Colon (tissue), 2 donors: ENCODE measurements at regions not wholly inside any gene's neighbourhood (a gene's known extent, or its start where the extent isn't known, plus 50 kb on each side); places are given as distances from the start of the nearest gene placed in this dataset.

Source experiments
- FAIRE-seq: peaks from 2 replicates; lab custom pipeline; 2012; peaks lifted over from hg19 to GRCh38; lab: Jason Lieb, UNC
- donor health status: control.
- donor health status: control.

DNA sequence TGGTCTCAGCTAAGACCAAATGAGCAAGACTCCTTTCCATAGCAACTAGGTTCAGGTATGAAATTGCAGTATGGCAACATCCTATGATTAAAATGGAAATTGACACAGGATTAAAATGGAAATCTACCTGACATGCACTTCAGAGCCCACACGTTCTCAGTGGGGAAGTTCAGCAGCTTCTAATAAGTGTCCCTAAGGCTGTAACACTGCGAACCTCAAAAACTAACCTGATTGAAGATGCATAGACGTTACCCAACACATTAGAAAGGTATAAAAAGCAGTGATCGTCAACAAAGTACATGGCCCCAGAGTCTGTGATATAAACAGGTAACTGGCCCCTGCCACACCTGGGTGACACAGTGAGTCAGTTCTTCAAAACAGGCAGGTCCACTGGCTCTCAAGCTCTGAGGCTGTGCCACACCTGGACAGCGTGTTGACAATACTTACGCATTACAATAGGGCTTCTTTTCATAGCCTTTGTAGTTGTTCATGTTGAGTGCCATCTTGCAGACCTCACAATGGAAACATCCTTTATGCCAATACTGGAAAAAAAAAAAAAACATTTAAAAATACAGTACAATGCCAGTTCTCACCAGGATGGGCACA, 274.9 kb upstream of the NEBL start:
- no peak for FAIRE-seq

DNA sequence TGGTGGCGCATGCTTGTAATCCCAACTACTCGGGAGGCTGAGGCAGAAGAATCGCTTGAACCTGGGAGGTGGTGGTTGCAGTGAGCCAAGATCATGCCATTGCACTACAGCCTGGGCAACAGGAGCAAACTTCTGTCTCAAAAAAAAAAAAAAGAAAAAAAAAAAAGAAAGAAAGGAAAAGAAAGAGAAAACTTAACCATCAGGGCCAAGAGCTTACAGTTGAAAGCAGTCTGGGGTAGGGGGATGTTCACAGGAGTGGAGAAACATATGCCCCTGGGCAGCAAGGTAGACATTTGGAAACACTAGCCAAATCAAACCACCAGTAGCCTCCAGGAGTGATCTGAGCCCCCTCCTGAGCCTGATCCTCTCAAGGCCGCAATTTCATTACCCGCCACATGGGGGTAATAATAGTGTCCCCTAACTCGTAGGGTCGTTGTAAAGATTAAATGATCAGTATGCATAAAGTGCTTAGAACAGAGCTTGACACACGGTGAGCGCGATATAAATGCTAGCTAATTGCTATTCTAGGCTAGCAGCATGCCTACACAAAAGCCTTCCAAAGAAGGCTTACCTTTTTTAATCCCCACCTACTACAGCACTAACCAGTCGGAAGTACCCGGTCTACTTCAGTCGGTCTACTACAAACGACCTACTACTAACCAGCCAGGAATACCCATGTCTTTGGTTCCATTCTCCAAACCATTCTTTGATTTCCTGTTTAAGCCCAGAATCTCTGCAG, 274.3 kb upstream of the NEBL start:
- FAIRE-seq, result no peak

DNA sequence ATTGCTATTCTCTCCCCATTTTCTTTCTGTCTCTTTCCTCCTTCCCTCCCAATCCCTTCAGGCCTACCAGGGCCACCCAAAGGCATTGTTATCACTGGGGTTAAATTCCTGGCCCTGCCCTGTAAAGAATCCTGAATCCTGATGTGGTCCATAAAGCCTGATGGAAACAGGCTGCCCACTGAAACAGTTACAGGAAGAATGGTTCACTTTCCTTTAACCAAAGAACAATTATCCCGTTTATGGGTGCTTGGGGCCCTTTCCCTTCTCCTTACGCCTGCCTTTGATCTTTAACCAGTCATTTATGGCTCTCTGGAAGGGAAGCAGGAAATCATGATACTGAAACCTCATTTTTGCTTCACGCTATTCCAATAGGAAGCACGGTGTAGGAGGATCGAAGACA, 273.1 kb upstream of the NEBL start:
- no peak for FAIRE-seq

DNA sequence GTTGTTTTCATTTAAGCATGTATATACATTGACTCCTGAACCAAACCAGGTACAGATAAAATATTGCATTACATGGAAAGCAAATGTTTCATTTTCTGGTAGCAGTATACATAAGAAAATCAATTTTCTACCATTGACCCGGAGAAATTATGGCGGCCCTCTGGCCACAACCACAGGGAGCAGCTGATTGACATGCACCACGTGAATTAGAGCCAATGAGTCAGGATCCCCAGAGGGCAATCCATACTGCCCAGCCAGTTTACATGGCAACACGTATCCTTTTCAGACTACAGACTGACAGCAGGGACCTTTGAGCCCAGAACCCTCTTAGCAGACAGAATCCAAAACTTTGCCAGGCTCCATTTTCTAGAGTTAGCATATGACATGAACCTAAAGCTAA, 272.2 kb upstream of the NEBL start:
- FAIRE-seq, result no peak

DNA sequence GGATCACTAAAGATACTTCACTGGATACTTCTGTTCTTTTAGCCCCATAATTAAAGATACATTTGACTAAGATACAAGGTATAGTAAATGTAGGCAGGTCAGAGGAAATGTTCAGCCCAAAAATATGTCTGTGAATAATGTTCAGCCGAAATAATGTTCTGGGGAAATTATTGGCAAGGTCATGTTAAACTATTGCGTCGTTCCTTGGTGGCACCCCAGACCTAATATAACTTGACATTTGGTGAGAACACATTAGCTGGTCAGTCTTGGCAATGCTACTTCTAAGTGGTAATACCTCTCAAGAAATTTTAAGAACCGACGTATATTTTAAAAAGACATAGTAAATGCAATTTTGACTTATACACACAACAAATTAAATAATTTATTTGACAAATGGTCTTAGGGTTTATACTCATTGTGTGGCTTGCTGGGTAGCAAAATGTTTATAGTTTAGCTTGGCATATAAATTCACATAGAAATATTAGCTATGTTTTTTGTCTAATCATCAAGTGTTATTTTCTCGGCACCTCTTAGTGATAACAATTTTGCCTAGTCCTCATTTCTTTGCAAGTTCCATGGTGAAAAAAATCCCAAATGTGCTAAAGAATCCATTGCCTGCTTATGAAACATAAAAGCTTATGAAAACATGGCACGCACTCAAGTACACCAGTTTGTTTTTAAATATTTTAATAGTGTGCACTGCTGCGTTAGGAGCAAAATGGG, 270.3 kb upstream of the NEBL start:
- FAIRE-seq, result no peak

DNA sequence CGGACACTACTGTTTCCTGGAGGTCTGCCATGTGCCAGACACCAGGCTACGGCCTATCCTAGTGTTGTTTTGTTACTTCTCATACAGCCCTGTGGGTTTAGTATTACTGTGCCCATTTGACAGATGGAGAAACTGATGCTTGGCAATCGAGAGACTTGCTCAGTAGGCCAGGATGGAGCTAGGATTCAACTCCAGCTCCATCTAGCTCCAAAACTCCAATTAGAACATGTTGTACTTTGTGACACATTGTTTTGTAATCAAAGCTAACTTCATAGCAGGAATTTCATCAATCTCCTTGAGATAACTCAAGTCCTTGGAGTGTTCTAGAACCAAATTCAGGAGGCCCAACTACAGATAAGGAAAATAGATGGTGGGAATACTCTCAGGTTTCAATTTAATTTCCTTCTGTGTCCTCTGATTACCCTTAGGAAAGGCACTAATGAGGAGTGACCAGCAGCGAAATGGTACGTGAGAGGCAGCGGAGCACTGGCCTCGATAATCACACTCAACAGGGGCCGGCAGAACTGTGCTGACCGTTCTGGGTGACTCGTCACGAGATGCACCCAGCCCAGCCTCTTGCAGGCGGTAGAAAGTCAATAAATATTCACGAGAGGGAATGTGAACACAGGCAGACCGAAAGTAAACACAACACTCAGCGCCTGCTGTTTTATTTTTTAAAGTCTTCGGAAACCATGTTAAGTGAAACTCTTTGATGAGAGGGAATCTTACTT, 269.6 kb upstream of the NEBL start:
- FAIRE-seq, result no peak

DNA sequence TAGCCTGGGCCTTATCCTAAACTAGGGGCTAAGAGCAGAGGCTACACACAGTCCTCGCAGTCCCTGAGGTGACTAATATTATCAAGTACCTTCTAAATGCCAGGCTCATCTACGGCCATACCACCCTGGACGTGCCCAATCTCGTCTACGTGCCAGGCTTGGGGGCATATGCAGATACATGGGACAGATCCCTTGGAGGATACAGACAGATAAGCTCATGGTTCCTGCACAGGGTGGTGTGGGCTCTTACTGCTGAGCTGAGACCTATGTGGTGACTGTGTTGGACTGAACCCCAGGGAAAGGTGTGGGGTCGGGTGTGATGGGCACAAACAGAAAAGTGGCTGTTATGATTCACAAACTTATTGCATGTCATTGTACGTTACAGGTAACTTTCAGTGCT, 268.4 kb upstream of the NEBL start:
- no peak for FAIRE-seq

DNA sequence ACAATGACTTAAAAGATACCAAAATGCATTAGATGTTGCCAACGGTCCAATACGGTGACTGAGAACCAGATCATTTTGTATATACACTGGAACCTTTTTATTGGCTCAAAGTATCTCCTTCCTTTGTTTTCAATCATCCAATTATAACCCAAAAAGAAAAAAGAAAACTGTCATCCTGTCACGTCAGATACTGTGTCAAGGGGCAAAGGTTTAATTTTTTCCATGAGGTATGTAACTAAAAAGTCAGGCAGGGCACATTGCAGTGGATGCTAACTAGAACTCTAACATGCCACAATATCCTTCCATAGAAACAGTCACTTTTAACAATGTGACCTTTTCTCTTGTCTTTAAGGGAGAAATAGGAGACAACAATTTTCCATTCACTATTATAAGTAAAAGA, 267.6 kb upstream of the NEBL start:
- FAIRE-seq, result no peak

DNA sequence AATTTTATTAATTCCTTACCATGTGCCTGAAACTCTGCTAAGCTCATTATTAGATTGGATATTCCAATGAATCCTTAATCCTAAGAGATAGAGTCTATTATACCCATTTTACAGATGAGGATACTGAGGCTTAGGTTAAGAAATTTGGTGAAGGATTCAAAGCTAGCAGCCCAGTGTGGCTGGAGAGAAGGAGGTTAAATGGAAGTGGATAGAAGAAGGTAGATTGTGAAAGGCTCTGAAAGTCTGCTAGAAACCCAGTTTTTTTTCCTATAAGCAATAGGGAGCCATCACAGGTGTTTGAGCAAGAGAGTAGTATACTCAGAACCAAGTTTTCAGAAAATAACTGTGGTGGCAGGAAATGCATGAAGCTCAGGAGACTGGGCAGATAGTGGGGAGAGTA, 265.8 kb upstream of the NEBL start:
- no peak for FAIRE-seq

DNA sequence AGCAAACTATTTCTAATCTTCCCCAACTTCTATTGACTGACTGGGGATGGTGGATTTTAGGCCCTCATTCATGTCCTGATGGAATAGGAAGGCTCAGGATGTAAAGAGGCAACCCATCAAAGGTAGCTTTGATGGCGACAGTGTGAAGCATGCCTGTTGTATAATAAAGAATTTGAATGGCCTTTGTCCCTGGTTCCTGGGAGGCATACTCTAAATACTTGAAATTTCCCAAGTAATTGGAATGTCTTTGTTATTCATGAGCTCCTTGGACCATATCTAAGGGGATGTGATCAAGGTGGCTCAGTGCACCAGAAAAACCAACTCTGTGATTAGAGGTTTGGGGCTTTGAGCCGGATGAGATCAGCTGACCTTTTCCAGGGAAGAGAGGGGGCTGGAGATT, 264.5 kb upstream of the NEBL start:
- no peak for FAIRE-seq

DNA sequence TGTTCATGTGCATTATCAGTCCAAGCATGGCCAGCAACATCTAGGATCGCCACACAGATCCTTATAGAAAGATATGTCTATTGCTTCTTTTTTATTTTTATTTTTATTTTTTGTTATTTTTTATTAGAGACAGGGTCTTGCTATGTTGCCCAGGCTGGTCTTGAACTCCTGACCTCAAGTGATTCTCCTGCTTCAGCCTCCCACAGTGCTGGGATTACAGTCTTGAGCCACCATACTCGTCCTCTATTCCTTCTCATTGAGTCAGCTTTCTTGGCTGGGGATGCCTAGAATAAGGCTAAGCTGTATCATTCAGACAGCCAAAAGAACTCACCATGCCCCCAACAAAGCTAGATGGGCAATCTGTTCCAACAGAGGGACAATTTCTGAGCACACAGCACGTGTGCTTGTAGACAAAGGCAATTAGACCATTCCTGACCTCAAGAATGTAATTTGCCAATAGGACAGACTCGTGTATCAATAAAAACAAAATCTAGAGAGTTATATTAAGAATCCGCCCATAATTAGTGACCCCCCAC, 264.0 kb upstream of the NEBL start:
- FAIRE-seq, result no peak

DNA sequence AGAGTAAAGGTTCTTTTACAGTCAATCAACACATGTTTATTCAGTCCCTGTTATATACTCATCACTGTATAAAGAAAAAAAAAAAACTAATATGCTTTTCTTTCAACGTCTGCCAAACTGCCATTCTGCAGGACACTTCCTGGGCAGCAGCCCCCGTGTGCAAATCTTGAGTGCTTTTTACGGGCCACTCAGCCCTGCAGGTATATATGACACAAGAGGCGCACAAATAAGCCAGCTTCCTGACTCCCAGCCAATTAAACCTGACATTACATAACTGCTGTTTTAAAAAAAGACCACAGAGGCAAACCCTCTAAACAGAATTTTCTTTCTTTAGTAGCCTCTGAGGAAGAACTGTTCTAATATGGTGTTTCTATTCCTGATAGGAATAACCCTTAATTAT, 263.0 kb upstream of the NEBL start:
- no peak for FAIRE-seq

DNA sequence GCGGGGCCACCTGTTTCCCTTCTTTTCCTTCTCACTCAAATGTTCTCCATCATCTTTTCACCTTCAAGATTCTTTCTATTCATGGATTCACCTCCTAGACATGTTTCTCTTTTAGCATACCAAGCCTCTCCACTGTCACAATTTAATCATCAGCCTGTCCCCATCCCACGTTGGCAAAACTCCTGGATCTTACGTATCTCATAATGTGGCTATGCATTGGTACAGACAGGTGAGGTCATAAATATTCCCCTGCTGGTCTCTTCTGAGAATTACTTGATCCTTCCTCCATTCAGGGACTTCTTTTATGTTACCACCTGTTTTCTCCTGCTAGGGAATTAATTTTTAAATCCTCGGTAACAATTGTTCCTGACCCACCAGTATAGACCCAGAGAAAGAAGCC, 262.6 kb upstream of the NEBL start:
- FAIRE-seq, result no peak

DNA sequence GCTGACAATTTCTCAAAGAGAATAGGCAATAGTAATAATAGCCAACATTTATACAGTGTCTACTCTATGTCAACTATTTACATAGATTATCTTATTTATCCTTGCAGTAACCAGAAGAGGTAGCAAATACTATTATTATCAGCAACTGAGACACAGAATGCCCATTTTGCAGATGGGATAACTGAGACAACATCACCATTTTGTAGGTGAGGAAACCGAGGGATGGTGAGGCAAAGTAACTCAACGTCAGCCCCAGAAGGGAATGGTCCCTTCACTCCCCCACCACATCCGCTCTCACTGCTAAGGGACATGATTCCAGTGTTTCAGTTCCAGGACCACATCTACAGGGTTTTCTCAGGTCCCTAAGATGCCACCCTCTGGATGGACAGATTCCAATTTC, 261.2 kb upstream of the NEBL start:
- no peak for FAIRE-seq

DNA sequence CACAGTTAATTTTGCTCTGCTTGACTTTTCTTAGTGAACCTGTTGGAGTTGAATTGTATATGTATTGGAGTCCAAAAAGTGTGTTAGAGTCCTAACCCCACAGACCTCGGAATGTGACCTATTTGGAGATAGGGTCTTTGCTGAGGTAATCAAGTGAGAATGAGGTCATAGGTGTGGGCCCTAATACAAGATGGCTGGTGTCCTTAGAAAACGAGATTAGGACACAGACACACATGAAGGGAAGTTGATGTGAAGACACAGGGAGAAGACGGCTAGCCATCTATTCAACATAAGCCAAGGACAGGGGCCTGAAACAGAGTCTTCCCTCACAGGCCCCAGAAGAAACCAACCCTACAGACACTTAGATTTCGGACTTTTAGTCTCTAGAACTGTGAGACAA, 260.6 kb upstream of the NEBL start:
- no peak for FAIRE-seq

DNA sequence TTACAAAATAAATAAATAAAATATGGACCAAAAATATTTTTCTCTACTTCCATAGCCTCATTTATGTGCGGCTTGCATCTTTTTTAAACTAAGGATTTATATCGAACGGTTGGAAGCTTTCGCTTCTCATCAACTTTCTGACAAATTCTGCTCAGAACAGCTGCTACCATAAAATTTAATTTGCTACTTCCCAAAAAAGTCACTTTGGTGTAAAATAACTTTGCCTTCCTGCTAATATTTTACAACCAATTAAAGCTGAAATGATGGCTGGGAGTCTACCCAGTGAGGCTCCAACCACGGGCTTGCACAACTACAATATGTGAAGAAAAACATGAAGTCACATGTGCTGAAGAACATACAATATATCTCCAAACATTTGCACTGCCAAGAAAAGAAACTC, 253.1 kb upstream of the NEBL start:
- FAIRE-seq, result no peak

DNA sequence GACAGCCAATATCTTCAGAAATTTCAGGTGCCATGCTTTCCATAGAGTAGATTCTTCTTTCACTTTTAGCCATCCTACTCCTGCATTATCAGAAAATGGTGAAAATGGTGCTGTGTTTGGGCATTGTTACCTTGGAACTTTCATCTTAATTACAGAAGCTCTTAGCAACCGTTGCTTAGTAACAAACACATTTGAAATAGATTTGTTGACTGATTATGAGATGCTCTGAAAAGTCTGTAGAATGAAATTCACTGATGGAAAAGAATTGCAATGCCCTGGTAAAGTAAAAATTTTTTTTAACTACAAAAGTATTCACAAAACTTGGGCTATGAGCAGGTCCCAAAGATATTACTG, 249.3 kb upstream of the NEBL start:
- FAIRE-seq, result no peak

DNA sequence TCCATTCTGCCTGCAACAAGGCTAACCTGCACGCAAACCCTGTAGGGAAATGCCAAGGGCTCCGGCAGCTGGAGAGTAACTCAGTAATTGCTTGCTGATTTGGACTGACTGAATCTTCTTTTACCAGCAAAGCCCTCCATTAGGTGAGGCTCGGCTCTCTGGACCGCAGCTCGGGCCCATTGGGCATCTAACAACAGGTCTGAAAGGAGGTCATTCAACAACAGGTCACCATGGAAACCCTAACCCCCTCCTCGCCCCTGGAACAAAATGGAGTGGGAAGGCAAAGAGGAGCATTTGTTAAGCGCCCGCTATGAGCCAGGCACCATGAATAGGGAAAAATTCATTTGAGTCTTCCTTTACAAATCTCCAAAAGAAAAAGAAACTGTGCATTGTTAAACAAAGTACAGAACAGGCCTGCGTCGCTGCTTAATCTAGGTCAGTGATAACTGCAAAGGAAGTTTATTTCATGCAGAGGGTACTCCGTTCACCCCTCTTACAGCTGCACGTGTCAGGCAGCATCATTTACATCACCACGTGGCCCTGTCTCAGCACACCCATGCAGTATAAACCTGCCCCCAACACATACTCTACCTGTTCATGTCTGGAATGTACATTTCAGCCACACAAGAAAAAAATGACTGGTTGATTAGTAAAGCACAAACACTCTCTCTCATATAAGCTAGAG, 248.8 kb upstream of the NEBL start:
- FAIRE-seq, result no peak

DNA sequence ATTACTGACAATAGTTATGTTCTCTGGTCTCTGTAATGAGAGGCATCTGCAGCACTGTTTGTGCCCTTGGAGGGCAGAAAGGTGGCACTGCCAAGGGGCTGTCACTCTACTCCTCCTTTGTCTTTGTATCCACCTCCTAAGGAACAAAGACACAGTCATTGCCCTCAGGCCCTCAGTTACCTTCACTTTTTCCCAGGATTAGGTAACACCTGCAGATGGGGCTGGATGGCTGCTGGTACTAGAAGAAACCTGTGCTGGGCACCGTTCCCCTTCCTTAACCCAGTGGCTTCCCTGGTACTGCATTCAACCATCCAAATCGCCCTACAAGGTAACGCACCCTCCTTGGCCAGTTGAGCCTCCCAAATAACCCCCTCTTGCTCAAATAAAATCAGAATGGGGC, 246.9 kb upstream of the NEBL start:
- FAIRE-seq, result no peak

DNA sequence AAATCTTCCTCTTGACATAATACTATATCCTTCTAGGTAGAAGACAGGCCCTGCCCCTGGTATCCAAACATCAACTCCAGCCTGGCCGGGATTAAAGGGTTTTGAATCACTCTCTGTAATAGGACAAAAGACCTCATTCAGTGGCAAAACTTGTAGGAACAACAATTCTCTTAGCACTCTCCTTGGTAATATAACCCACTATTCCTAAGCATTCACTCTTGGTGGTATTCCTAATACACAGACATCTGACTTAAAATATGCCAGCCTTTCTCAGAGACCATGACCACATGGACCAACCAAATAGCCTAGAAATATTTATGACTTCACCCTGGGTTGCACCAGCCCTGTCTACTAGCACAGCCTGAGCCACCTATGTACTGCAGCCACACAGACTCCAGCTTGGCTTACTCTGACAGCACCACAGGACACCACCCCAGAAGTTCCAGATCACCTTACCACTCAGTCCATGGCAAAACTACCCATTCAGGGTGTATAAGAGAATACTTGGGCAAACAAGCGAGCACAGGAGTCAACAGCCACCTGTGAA, 244.9 kb upstream of the NEBL start:
- no peak for FAIRE-seq

DNA sequence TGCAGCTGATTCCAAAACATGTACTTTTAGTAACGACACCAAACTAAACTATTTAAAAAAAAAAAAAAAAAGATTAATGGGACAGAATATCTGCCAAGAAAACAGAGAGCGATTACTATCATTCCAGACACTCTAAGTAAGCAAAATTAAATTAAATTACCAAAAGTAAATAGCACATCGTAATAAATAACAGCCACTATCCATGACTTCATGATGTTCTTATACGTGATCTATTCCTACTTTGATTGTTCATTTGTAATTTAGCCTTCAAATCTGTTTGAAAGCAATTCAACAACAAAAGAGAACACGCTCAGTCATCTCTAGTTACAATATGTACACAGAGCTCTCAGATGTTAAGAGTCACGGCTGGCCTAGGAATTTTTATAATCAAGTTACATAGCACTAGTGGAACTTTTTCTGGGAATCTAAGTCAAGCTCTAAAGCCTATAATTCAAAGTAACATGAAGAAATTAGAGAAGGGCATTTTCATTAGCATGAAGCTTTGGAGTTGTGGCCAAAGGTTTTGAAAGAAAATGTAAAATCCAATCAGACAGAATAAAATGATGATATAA, 241.7 kb upstream of the NEBL start:
- no peak for FAIRE-seq
